ENCODE measurements at regions not wholly inside any gene's neighbourhood (a gene's known extent, or its start where the extent isn't known, plus 50 kb on each side); places are given as distances from the start of the nearest gene placed in this dataset.

GRCh38 chr7:130931423-130931822 lies 197.4 kb upstream of the KLF14 start:
- Histone ChIP-seq H3K36me3 (ENCODE audit: control insufficient read depth in 4 of 4, insufficient read depth in 4 of 4, low read length in 4 of 4) (peaks cover 0 to 3% (median 1%) of the 10 kb centered on the region in 4 donors), H3K4me1 (ENCODE audit: control insufficient read depth in 5 of 5, insufficient read depth in 5 of 5, low read length in 5 of 5) (peaks cover 0 to 6% (median 0%) of the 10 kb centered on the region in 5 donors), H3K27ac (ENCODE audit: low read depth in 1 of 2, low read length in 1 of 2) (no peak overlapping the region), H3K4me3 (no peak overlapping the region), H3K9me3 (ENCODE audit: control insufficient read depth in 4 of 4, insufficient read depth in 3 of 4, low read length in 3 of 4) (no peaks in the 10 kb centered on the region), H3K27me3 (ENCODE audit: control insufficient read depth in 3 of 3, insufficient read depth in 3 of 3, low read length in 2 of 3) (no peaks in the 10 kb centered on the region), H3K9ac (ENCODE audit: insufficient read depth in 1 of 2, low read length in 2 of 2) (no peak overlapping the region)
- no peak for TF ChIP-seq CTCF (IDR thresholded peaks at IDR 0.05; ENCODE audit: control extremely low read depth, extremely low read depth)
- WGBS, 2 donors = 96 to 98% methylated on average over 3 of the region's 3 CpGs
- DNase-seq = no peak
- no peak for ATAC-seq (ENCODE audit: insufficient read depth, low FRiP score)

GRCh38 chr7:130932088-130932487 lies 198.1 kb upstream of the KLF14 start:
- TF ChIP-seq CTCF (IDR thresholded peaks at IDR 0.05; ENCODE audit: control extremely low read depth, extremely low read depth) = no peak
- 96 to 100% methylated on average over 5 of the region's 5 CpGs for WGBS, 2 donors
- DNase-seq (no peak), ATAC-seq (ENCODE audit: insufficient read depth, low FRiP score) (no peak)
- Histone ChIP-seq H3K4me3 (no peak overlapping the region), H3K9ac (ENCODE audit: insufficient read depth in 1 of 2, low read length in 2 of 2) (no peak overlapping the region), H3K4me1 (ENCODE audit: control insufficient read depth in 5 of 5, insufficient read depth in 5 of 5, low read length in 5 of 5) (peaks cover 0 to 9% (median 0%) of the 10 kb centered on the region in 5 donors), H3K9me3 (ENCODE audit: control insufficient read depth in 4 of 4, insufficient read depth in 3 of 4, low read length in 3 of 4) (no peaks in the 10 kb centered on the region), H3K27me3 (ENCODE audit: control insufficient read depth in 3 of 3, insufficient read depth in 3 of 3, low read length in 2 of 3) (no peaks in the 10 kb centered on the region), H3K27ac (ENCODE audit: low read depth in 1 of 2, low read length in 1 of 2) (no peak overlapping the region), H3K36me3 (ENCODE audit: control insufficient read depth in 4 of 4, insufficient read depth in 4 of 4, low read length in 4 of 4) (peaks cover 0 to 2% (median under 1%) of the 10 kb centered on the region in 4 donors)

GRCh38 chr7:130932667-130933432 lies 198.8 kb upstream of the KLF14 start:
- 89 to 94% methylated on average over 11 of the region's 11 CpGs for WGBS, 2 donors
- H3K9ac ChIP-seq (ENCODE audit: insufficient read depth in 1 of 2, low read length in 2 of 2) = no peak overlapping the region
- H3K27me3 ChIP-seq (ENCODE audit: control insufficient read depth in 3 of 3, insufficient read depth in 3 of 3, low read length in 2 of 3) = no peaks in the 10 kb centered on the region
- peaks cover 0 to 2% (median under 1%) of the 10 kb centered on the region in 4 donors for H3K36me3 ChIP-seq (ENCODE audit: control insufficient read depth in 4 of 4, insufficient read depth in 4 of 4, low read length in 4 of 4)
- H3K27ac ChIP-seq (ENCODE audit: low read depth in 1 of 2, low read length in 1 of 2) = no peak overlapping the region
- ATAC-seq (ENCODE audit: insufficient read depth, low FRiP score) = no peak
- TF ChIP-seq CTCF (IDR thresholded peaks at IDR 0.05; ENCODE audit: control extremely low read depth, extremely low read depth) = no peak
- H3K4me1 ChIP-seq (ENCODE audit: control insufficient read depth in 5 of 5, insufficient read depth in 5 of 5, low read length in 5 of 5) = peaks cover 0 to 9% (median 0%) of the 10 kb centered on the region in 5 donors
- no peak overlapping the region for H3K4me3 ChIP-seq
- DNase-seq = no peak
- H3K9me3 ChIP-seq (ENCODE audit: control insufficient read depth in 4 of 4, insufficient read depth in 3 of 4, low read length in 3 of 4) = no peaks in the 10 kb centered on the region
